ENCODE measurements at regions not wholly inside any gene's neighbourhood (a gene's known extent, or its start where the extent isn't known, plus 50 kb on each side); places are given as distances from the start of the nearest gene placed in this dataset.

GRCh38 chr21:28738882-28739281 is 253.8 kb downstream of the LTN1 start:
- TF ChIP-seq CTCF (IDR thresholded peaks at IDR 0.05; ENCODE audit: poor library complexity) (no peak), EZH2phosphoT487 (IDR thresholded peaks at IDR 0.05; ENCODE audit: low read depth, severe bottlenecking, unreplicated experiment) (no peak), EZH2 (IDR thresholded peaks at IDR 0.05; ENCODE audit: borderline replicate concordance) (no peak)
